OCI-LY7 (cell line): ENCODE measurements at regions not wholly inside any gene's neighbourhood (a gene's known extent, or its start where the extent isn't known, plus 50 kb on each side); places are given as distances from the start of the nearest gene placed in this dataset.

ENCODE experiments used
- CTCF ChIP-seq: fragments of 200-600 bp; sonication (generic); conservative IDR thresholded peaks from 2 replicates; pipeline ENCODE4 v1.5.1; 2014; ENCODE audit warnings: mild to moderate bottlenecking, antibody characterized with exemption, low read length, moderate library complexity, mixed read lengths
- EZH2phosphoT487 ChIP-seq: fragments of 200-600 bp; sonication (generic); IDR thresholded peaks from 2 replicates; pipeline ENCODE4 v1.6.1; 2018; ENCODE audit warnings: low read depth, borderline replicate concordance, mild to moderate bottlenecking, mixed run types, antibody characterized with exemption, low read length, moderate library complexity, mixed read lengths

- TF ChIP-seq CTCF (no peak), EZH2phosphoT487 (no peak)
Observed at GRCh38 chr14:30082486-30082885, 154.8 kb upstream of the PRKD1 start.
